GM19463 (cell line): ENCODE measurements at regions not wholly inside any gene's neighbourhood (a gene's known extent, or its start where the extent isn't known, plus 50 kb on each side); places are given as distances from the start of the nearest gene placed in this dataset.

Experiments used
- ATAC-seq: cut with Tn5 transposase; IDR thresholded peaks from one replicate; pipeline ENCODE4 v1.9.1; 2021; ENCODE audit warnings: mild to moderate bottlenecking, moderate library complexity; ENCODE audit not compliant: unreplicated experiment

- no peak for ATAC-seq
These were observed 330.1 kb upstream of the PBX1 start for GRCh38 chr1:164228928-164229327.

DNA sequence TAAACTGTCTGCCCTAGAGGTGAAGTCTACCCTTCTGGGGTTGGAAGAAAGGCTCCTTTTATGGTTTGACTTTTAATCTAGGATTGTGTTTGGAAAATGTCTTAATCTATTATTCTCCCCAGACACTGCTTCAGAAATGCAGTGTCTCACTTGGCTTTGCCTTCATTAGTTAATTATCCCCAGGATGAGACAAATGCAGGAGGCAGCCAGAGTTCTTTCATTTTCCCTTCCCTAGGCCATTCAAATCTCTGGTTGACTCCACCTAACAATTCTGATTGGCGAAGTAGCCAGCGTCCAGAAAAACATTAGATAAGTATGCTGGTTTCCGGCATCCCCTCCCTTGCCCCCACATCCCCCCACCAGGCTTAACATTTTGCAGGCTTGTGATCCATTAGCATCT is 325.8 kb upstream of the PBX1 start:
- no peak for ATAC-seq

DNA sequence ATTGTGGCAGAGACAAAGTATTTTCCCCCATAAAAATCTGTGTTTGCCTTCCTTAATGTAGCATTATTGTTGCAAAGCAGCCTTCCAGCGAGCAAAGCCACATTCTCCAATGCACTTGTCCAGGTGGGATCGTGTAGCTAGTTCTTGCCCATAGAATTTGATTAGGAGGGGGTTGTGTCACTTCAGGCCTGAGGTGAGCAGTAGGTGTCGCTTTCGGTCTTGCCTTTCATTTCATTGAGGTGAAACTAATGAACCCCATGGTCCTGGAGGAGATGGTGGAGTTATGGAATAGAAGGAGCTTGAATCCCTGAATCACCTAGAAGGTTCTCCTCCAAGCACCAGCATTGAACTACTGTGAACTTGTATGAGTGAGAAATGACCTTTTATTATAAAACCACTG is 318.9 kb upstream of the PBX1 start:
- no peak for ATAC-seq

DNA sequence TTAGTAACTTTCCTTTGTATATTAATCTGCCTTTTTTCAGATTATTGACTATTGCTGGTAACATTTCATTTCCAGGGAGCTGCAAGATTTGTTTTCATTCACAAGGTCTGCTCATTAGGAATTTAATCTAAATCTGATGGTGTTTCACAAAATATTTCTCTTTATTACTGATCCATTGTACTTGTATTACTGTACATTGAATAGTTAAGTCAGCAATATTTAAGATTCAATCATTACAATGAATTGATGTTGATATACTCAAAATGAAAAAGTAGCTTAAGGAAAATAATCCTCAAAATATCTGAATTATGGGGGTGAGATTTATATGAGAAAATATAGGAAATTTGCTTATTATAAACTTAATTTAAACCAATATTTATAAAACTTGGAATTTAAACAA is 308.6 kb upstream of the PBX1 start:
- no peak for ATAC-seq

DNA sequence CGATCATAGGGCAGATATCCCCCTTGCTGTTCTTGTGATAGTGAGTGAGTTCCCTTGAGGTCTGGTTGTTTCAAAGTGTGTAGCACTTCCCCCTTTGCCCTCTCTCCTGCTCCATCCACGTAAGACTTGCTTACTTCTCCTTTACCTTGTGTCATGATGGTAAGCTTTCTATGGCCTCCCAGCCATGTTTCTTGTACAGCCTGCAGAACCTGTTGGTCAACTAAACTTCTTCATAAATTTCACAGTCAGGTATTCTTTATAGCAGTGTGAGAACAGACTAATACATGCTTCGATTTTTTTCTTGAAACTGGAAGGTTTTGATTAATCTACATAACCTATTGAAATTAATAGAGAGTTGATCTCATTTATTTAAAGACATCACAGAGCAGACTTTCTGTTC is 302.5 kb upstream of the PBX1 start:
- no peak for ATAC-seq

GRCh38 chr1:164261691-164262240 is 297.2 kb upstream of the PBX1 start:
- no peak for ATAC-seq

DNA sequence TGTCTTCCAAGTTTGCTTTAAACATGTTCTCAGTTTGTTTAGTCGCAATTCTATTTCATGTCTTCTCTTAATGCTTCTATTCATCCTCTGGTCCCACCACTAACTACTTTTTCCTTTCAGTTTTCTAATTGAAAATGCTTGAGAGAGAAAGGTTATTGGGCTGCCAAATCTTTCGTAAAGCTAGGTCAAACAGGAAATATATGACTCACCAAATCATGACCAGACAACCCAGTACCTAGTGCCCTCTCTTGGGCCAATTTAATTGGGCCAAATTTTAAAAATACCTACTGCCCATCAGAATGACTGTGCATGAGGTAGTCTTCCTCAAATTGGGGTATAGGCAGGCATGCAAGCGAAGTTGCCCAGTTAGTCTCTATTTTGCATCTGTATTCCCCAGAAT is 295.4 kb upstream of the PBX1 start:
- no peak for ATAC-seq

DNA sequence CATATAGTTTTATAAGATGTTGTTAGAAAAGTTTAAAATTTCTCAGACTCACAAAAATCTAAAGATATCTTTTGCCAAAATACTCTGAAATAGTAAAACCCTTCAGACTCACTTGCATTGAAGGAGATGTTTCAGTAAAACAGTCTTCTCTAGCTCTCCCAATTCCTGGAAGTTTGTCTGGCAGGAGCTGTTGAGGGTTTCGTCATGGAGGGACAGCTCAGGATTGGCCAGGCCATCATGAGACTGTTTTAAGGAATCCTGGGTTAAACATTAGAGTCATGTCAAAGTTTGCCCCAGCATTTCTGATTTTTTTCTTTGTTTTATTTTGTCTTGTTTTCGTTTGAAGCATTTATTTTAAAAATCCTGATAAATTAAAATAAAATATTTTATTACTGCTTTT is 293.8 kb upstream of the PBX1 start:
- ATAC-seq, result no peak

DNA sequence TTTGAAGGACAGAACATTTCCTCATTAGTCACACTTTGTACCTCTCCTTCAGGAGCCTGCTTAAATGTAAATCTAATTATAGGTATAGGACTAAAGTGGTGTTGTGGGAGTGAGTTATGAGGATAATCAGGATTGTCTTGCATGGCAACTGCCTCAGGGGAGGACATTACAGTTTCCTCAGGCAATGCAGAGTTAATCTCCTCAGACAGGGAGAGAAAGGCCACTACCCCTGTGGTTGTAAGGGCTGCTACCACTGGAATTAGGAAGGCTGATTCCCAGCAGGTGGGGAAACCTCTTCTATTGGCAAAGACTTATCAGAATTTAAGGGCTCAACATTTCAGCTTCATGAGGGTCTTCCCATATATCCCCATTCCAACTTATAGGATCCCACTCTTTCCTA is 286.8 kb upstream of the PBX1 start:
- ATAC-seq, result no peak

GRCh38 chr1:164296172-164296571 is 262.8 kb upstream of the PBX1 start:
- ATAC-seq, result no peak

DNA sequence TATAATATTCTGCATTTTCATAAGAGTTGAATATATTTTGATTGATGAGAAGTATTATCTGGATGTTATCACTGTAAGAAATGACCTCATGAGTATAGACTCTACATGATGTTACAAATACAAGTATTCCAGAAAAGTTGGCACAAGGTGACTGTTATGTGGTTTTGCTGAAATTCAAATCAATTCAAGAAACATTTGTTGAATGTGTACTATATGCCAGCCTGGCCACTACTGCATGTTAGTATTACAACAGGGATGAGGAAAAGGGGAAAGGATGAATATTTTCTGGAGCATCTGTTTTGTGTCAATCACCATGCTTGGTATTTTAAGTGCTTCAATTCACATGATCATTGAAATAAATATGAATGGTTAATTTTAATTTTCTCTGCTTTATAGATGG is 250.9 kb upstream of the PBX1 start:
- no peak for ATAC-seq

DNA sequence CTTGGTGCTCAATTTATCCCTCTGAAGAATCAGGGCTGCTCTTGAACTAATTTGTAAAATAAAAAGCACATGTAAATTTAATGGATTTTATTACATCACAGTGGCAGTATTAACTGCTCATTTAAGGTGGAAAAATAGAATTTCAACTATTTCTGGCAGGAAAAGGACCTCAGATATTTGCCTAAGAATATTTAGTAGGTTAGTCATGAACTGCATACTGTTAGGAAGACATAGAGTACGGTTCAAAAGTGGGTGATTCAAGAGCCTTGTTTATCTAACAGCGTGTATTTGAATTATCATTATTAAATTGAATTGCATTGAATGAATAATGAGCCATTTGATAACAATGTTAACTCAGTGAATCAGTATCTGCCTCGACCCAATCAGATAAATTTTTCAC is 248.8 kb upstream of the PBX1 start:
- no peak for ATAC-seq

GRCh38 chr1:164311377-164311776 is 247.6 kb upstream of the PBX1 start:
- ATAC-seq, result no peak

DNA sequence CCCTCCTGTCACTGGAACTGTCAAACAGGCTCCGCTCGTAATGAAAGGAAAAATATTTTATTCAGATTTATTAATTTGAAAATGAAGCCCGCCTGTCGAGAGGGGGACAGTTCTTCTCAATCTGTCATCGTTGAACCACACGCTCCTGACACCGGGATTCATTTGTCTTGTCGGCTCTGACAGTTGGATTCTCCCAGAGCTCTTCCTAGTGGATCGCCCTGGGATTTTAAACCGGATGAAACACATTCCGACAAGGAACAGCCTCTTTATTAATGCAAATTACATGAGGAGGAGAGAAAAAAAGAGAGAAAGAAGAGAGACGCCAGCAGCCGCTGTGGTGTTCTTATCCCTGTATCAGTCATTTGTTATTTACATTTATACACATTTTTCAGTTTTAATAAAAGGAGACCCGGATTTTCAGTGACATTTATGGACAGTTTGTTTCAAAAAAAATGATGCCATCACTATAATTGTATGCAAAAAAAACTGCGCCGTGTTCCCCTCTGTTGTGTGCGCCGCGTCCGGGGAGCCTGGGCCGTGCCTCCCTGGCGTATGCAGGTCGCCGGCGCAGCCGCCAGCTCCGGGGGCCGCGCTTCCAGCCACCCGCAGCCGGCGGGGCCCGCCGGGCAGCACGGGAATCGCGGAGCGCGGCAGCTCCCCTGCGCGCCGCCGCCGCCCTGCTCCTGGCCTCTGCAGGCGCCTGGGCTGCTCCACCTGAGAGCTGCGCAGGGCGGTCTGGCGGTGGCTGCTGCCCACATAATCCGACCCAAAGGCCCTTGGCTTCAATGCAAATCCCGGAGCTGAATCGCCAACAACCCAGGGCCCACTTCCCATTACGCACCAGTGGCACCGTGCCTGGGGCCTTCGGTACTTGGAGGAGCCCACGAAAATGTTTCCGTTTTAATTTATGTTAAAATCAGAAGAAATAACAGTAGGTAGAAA is 237.9 kb upstream of the PBX1 start:
- ATAC-seq, result no peak

DNA sequence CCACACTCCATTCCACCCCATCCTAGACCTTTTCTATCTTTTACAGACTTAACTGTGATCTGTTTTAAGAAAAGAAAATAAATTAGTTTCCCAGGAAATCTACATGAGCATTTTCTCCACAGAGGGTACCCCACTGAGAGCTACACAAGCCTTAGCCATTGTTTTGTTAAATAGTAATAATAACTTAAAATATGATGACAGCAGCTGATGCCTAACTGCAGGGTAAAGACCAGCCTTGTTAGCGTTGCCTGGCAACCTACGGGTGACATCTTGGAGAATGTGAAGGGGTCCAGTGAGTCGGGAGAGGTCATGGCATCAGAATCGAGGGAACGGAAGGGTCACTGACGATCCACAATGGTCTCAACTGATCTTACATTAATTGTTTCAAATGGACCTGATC is 233.2 kb upstream of the PBX1 start:
- ATAC-seq, result no peak

- ATAC-seq, result no peak
These were observed 225.6 kb upstream of the PBX1 start for GRCh38 chr1:164333387-164333786.

DNA sequence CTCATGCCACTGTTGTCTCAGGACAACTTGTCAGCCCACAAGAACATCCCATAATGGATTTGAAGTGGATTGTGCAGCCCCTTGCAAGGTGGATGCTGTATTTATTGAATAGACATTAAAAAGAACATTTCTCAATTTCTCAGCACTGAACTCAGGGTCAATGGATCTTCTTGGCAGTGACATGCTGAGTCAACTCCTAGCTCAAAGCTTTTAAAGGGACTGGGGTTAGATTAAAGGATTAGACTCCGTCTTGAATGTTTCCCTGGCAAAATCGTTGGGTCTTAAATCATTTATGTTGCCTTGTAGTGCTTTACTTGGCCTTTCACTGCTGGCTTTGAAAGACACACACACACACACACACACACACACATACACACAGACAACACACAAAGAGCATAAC is 221.6 kb upstream of the PBX1 start:
- ATAC-seq, result no peak

DNA sequence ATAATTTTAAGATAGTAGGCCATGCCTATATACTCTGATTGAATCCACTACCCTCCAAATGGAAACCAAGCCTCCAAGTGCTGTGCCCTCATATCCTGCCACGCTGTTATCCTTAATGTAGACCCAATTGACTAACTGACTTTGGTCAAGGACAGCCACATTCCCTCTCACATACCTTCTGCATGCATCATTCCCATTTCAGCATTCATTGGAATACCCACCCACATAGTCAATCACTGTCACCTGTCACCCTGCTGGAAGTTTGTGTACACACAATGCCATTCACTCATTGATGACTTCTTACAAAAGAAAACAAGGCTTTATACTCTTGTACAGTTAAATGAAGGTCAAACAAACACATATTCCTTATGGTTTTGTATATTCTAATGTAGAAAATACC is 221.1 kb upstream of the PBX1 start:
- ATAC-seq, result no peak

DNA sequence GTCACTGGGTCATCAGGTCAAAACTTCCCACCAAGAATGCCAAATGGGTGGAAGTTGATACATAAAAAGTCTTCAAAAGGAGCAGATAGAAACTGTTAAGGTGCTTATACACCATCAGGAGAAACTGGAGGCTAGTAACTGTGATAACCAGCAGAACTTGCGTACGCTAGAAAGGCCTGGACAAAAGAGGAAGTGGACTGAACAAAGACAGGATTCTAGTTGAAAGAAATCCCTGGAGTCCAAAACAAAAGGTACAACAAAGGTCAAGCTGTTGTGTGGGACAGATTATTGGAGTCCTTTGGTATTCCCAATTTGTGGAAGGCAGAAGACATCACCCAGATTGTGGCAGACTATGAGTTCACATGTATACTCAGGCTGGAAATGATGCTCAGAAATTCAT is 215.8 kb upstream of the PBX1 start:
- no peak for ATAC-seq

- ATAC-seq, result no peak
These were observed 211.0 kb upstream of the PBX1 start for GRCh38 chr1:164347980-164348379.

- ATAC-seq, result no peak
These were observed 202.5 kb upstream of the PBX1 start for GRCh38 chr1:164356511-164356910.

DNA sequence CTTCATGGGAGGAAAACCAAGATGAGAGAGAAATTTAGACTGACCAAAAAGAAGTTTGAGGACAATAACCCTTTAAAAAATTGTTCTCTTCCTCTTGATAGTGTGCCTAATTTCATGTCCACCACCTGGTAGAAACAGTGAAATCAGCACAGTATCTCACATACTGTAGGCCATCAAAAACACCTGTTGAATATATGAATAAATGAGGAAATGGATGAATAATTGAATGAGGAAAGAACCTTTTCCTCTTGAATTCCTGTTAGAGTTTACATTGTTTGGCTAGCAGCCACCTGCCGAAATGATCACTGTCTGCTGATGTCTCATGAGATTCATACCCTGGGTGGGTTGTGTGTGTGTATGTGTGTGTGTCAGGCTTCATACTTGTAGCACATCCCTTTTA is 198.7 kb upstream of the PBX1 start:
- no peak for ATAC-seq

DNA sequence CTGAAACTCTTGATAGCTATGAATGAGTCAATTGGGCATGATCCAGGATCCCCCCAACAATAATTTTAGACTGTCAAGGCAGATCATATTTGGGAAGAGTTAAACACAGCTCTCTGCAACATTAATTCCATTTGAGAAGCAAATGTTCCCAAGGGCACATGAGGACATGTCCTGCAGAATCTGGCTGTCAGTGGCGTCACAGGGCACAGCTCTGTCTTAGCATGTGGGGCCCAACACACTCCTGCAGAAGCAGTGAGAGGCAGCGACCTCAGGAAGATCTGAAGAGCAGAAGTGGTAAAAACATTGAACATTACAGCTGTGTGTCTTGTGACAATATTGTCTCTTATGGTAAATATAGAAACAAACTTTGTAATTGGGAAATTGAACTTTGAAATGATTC is 197.1 kb upstream of the PBX1 start:
- ATAC-seq, result no peak
